ENCODE measurements at regions not wholly inside any gene's neighbourhood (a gene's known extent, or its start where the extent isn't known, plus 50 kb on each side); places are given as distances from the start of the nearest gene placed in this dataset.
"Not testable (repeated sequence)": the region's sequence is repeated elsewhere in the genome, so short reads cannot be mapped to it uniquely, and the experiment has no call there.

- no peak for DNase-seq (ENCODE audit: low read depth in 2 of 2)
Observed at GRCh38 chr5:91929522-91929817, 546.4 kb upstream of the ARRDC3 start.

GRCh38 chr5:91928754-91929521 lies 545.8 kb upstream of the ARRDC3 start:
- no peak for DNase-seq (ENCODE audit: low read depth in 2 of 2)

GRCh38 chr5:91927439-91927838 lies 544.3 kb upstream of the ARRDC3 start:
- DNase-seq (ENCODE audit: low read depth in 2 of 2) = no peak

- DNase-seq (ENCODE audit: low read depth in 2 of 2) = no peak
Observed at GRCh38 chr5:91925249-91925648, 542.1 kb upstream of the ARRDC3 start.

GRCh38 chr5:91917037-91917814 lies 534.1 kb upstream of the ARRDC3 start:
- DNase-seq (ENCODE audit: low read depth in 2 of 2) = not testable (repeated sequence)

GRCh38 chr5:91910655-91911054 lies 527.5 kb upstream of the ARRDC3 start:
- DNase-seq (ENCODE audit: low read depth in 2 of 2) = no peak

- DNase-seq (ENCODE audit: low read depth in 2 of 2) = no peak
Observed at GRCh38 chr5:91910247-91910646, 527.1 kb upstream of the ARRDC3 start.

- DNase-seq (ENCODE audit: low read depth in 2 of 2) = no peak
Observed at GRCh38 chr5:91906494-91906893, 523.4 kb upstream of the ARRDC3 start.

- no peak for DNase-seq (ENCODE audit: low read depth in 2 of 2)
Observed at GRCh38 chr5:91906027-91906426, 522.9 kb upstream of the ARRDC3 start.

- DNase-seq (ENCODE audit: low read depth in 2 of 2) = no peak
Observed at GRCh38 chr5:91898898-91899297, 515.8 kb upstream of the ARRDC3 start.

GRCh38 chr5:91898019-91898418 lies 514.9 kb upstream of the ARRDC3 start:
- no peak for DNase-seq (ENCODE audit: low read depth in 2 of 2)

- DNase-seq (ENCODE audit: low read depth in 2 of 2) = no peak
Observed at GRCh38 chr5:91888810-91889209, 505.7 kb upstream of the ARRDC3 start.

GRCh38 chr5:91885291-91886265 lies 502.5 kb upstream of the ARRDC3 start:
- no peak for DNase-seq (ENCODE audit: low read depth in 2 of 2)

- no peak for DNase-seq (ENCODE audit: low read depth in 2 of 2)
Observed at GRCh38 chr5:91884036-91884435, 500.9 kb upstream of the ARRDC3 start.

- DNase-seq (ENCODE audit: low read depth in 2 of 2) = no peak
Observed at GRCh38 chr5:91875196-91875779, 492.2 kb upstream of the ARRDC3 start.

GRCh38 chr5:91867799-91868198 lies 484.7 kb upstream of the ARRDC3 start:
- no peak for DNase-seq (ENCODE audit: low read depth in 2 of 2)

- DNase-seq (ENCODE audit: low read depth in 2 of 2) = no peak
Observed at GRCh38 chr5:91865915-91866314, 482.8 kb upstream of the ARRDC3 start.

- no peak for DNase-seq (ENCODE audit: low read depth in 2 of 2)
Observed at GRCh38 chr5:91864962-91865361, 481.8 kb upstream of the ARRDC3 start.

GRCh38 chr5:91851670-91852069 lies 468.6 kb upstream of the ARRDC3 start:
- DNase-seq (ENCODE audit: low read depth in 2 of 2) = no peak

GRCh38 chr5:91850031-91850430 lies 466.9 kb upstream of the ARRDC3 start:
- peak in 1 of 2 experiments; percentile 28 for DNase-seq (ENCODE audit: low read depth in 2 of 2)

- DNase-seq (ENCODE audit: low read depth in 2 of 2) = peak; percentile 58 to 63
Observed at GRCh38 chr5:91849069-91849468, 466.0 kb upstream of the ARRDC3 start.

GRCh38 chr5:91848453-91848852 lies 465.3 kb upstream of the ARRDC3 start:
- peak; percentile 91 for DNase-seq (ENCODE audit: low read depth in 2 of 2)

Data from fibroblast of skin of left biceps (primary cell).